NT2/D1 (cell line): ENCODE measurements at regions not wholly inside any gene's neighbourhood (a gene's known extent, or its start where the extent isn't known, plus 50 kb on each side); places are given as distances from the start of the nearest gene placed in this dataset.

Source experiments
- SUZ12 ChIP-seq: IDR thresholded peaks from 2 replicates; pipeline ENCODE4 v1.6.1; 2011; ENCODE audit not compliant: insufficient read length, insufficient read depth; ENCODE audit errors: extremely low read depth
- YY1 ChIP-seq: IDR thresholded peaks from 2 replicates; pipeline ENCODE4 v1.6.1; 2011; ENCODE audit not compliant: insufficient read length, insufficient read depth

- no peak for TF ChIP-seq YY1
- no peak for TF ChIP-seq SUZ12
Measured at GRCh38 chr6:81909162-81909561, 156.7 kb upstream of the TENT5A start.
